ENCODE measurements at regions not wholly inside any gene's neighbourhood (a gene's known extent, or its start where the extent isn't known, plus 50 kb on each side); places are given as distances from the start of the nearest gene placed in this dataset.
A peak's percentile ranks its signal among the peaks of the same experiment; 100 is the strongest.

DNA sequence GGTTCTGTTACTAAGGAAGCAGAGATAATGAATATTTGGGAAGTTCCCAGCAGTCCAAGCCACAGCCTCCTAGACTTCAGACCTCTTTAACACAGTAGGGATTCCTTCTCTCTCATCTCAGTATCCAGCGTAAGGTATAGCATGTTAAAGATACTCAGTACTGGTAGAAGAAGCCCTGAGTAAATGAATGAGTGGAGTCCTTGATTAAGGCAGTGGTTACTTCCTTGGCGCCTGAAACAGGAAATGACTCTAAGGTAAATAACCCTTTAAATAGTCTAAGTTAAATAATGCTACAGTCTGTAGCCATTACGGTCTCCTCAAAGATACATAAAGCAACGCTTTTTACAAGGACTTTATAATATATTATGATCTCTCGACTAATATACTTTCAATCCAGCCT is 650.8 kb upstream of the MIR17HG start (continued):
- TF ChIP-seq FOSB (CRISPR knock-in tag; IDR thresholded peaks at IDR 0.05) (no peak), ESRRA (IDR thresholded peaks at IDR 0.05; ENCODE audit: borderline replicate concordance, low read length) (no peak), CEBPB (IDR thresholded peaks at IDR 0.05) (no peak)
- TF ChIP-seq, protein P1, sequence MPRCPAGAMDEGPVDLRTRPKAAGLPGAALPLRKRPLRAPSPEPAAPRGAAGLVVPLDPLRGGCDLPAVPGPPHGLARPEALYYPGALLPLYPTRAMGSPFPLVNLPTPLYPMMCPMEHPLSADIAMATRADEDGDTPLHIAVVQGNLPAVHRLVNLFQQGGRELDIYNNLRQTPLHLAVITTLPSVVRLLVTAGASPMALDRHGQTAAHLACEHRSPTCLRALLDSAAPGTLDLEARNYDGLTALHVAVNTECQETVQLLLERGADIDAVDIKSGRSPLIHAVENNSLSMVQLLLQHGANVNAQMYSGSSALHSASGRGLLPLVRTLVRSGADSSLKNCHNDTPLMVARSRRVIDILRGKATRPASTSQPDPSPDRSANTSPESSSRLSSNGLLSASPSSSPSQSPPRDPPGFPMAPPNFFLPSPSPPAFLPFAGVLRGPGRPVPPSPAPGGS (IDR thresholded peaks at IDR 0.05), result no peak

DNA sequence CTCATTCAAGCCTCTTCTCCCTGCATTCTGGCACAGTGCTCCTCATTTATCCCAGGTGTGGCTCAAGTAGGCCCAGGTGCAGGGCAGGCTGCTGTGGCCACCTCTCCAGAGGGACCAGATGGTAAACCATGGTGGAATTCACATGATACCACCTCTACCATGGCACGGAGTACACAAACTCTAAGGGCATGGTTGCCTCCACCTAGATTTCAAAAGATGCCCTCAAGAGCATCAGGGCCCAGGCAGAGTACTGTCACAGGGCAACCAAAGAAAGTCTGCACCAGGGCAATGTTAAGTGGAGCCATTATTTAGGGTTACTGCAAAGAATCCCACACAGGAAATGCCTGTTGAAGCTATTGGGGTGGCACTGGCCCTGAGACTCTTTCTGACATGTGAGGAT is 647.1 kb upstream of the MIR17HG start:
- no peak for TF ChIP-seq PHF8 (IDR thresholded peaks at IDR 0.05; ENCODE audit: borderline replicate concordance, low read depth)
- no peak for TF ChIP-seq POLR2AphosphoS2 (conservative IDR thresholded peaks at IDR 0.05; ENCODE audit: low read length)
- no peak for TF ChIP-seq ZNF302 (CRISPR knock-in tag; IDR thresholded peaks at IDR 0.05)
- TF ChIP-seq, protein P2, sequence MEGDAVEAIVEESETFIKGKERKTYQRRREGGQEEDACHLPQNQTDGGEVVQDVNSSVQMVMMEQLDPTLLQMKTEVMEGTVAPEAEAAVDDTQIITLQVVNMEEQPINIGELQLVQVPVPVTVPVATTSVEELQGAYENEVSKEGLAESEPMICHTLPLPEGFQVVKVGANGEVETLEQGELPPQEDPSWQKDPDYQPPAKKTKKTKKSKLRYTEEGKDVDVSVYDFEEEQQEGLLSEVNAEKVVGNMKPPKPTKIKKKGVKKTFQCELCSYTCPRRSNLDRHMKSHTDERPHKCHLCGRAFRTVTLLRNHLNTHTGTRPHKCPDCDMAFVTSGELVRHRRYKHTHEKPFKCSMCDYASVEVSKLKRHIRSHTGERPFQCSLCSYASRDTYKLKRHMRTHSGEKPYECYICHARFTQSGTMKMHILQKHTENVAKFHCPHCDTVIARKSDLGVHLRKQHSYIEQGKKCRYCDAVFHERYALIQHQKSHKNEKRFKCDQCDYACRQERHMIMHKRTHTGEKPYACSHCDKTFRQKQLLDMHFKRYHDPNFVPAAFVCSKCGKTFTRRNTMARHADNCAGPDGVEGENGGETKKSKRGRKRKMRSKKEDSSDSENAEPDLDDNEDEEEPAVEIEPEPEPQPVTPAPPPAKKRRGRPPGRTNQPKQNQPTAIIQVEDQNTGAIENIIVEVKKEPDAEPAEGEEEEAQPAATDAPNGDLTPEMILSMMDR (IDR thresholded peaks at IDR 0.05), result no peak
- TF ChIP-seq NFE2L2 (conservative IDR thresholded peaks at IDR 0.05; ENCODE audit: low read length), result no peak
- Histone ChIP-seq H3K4me1 (peaks cover 9% of the 10 kb centered on the region; the same call in 1 of the 3 replicates), H3K27ac (no peak overlapping the region), H3K4me2 (no peak overlapping the region), H3K9me3 (no peaks in the 10 kb centered on the region), H3K4me3 (no peak overlapping the region)
- POLR2A ChIA-PET, result no interaction called here
- FAIRE-seq, result no peak
- DNase-seq (ENCODE audit: low read depth in 1 of 2, low spot score in 1 of 2), result no peak
- no peak for ATAC-seq
- CTCF ChIA-PET, result no interaction called here
- WGBS (ENCODE audit: missing lambda C conversion rate), result no CpG with 5 or more reads among the region's 1 CpG

DNA sequence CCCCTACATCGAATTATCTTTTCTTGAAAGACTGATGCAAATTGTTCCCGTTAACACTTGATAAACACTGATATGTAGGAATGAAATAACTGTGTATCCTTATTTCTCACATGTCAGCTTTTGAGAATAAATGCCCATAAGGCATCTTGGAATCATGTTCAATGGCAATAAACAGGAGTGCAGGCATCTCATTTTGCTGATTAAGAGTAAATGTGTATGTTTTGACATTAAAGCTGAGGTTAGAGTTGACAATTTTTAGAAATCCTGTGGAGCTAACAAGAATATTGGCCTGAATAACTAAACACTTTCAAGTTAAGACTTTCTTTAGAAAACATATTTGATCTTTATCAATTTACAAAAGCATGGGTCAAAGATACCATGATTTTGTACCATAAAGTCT is 646.2 kb upstream of the MIR17HG start:
- Histone ChIP-seq H3K4me3 (no peak overlapping the region), H3K9me3 (no peaks in the 10 kb centered on the region), H3K4me2 (no peak overlapping the region), H3K4me1 (peaks cover 7% of the 10 kb centered on the region; the same call in 1 of the 3 replicates), H3K27ac (no peak overlapping the region)
- ATAC-seq (no peak), DNase-seq (ENCODE audit: low read depth in 1 of 2, low spot score in 1 of 2) (no peak), FAIRE-seq (no peak)
- 56% methylated on average over 2 of the region's 2 CpGs for WGBS (ENCODE audit: missing lambda C conversion rate)
- POLR2A ChIA-PET, result no interaction called here
- peak; percentile 22 for TF ChIP-seq MAFK (IDR thresholded peaks at IDR 0.05; ENCODE audit: partially characterized antibody)
- no peak for TF ChIP-seq PHF8 (IDR thresholded peaks at IDR 0.05; ENCODE audit: borderline replicate concordance, low read depth)
- CTCF ChIA-PET, result no interaction called here

DNA sequence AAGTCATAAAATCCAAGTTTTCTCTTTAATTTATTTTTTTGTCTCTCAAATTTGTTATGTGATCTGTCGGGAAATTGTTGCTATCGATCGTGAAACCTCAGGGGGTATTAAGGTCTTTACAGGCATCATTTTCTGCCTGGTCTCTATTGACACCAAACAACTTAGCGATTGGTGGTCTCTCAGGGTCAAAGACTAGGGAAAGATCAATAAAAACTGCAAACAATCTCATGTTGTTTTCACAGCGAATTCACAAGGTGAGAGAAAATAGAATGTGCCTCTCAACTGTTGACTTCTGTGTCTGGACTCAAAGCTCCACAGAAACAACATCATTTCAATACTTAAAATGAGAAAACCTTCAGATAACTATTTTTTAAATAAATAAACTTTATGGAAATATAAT is 645.4 kb upstream of the MIR17HG start:
- Histone ChIP-seq H3K9me3 (no peaks in the 10 kb centered on the region), H3K4me3 (no peak overlapping the region), H3K4me1 (no peaks in the 10 kb centered on the region; the same call in 2 of the 3 replicates), H3K27ac (no peak overlapping the region), H3K4me2 (no peak overlapping the region)
- TF ChIP-seq HEYL (CRISPR knock-in tag; IDR thresholded peaks at IDR 0.05) (no peak), HOXA7 (CRISPR knock-in tag; IDR thresholded peaks at IDR 0.05) (no peak), JUN (IDR thresholded peaks at IDR 0.05) (no peak), EHMT2 (IDR thresholded peaks at IDR 0.05; ENCODE audit: low read depth) (no peak), NR3C1 (IDR thresholded peaks at IDR 0.05) (no peak), EP300 (IDR thresholded peaks at IDR 0.05) (no peak), ZFP36 (IDR thresholded peaks at IDR 0.05; ENCODE audit: borderline replicate concordance, partially characterized antibody) (no peak), CHD4 (IDR thresholded peaks at IDR 0.05; ENCODE audit: borderline replicate concordance) (no peak), MAZ (IDR thresholded peaks at IDR 0.05; ENCODE audit: borderline replicate concordance, low read depth, low read length) (no peak), ZNF302 (CRISPR knock-in tag; IDR thresholded peaks at IDR 0.05) (no peak)
- ATAC-seq (no peak), FAIRE-seq (no peak), DNase-seq (ENCODE audit: low read depth in 1 of 2, low spot score in 1 of 2) (no peak)
- WGBS (ENCODE audit: missing lambda C conversion rate), result 69% methylated on average over 5 of the region's 5 CpGs
- ChIA-PET POLR2A (no interaction called here), CTCF (no interaction called here)
